Urothelium cell line (cell line): ENCODE measurements at regions not wholly inside any gene's neighbourhood (a gene's known extent, or its start where the extent isn't known, plus 50 kb on each side); places are given as distances from the start of the nearest gene placed in this dataset.
A peak's percentile ranks its signal among the peaks of the same experiment; 100 is the strongest.

Experiments
- DNase-seq: peaks from one replicate; pipeline ENCODE4 v3.0.0; 2011; ENCODE audit warnings: low spot score, mixed read lengths
- FAIRE-seq: peaks from 2 replicates; lab custom pipeline; 2011; peaks lifted over from hg19 to GRCh38; lab: Jason Lieb, UNC

- no peak for FAIRE-seq
- DNase-seq, result no peak
Observed at GRCh38 chr5:62741761-62742160, 163.1 kb downstream of the LRRC70 start.

GRCh38 chr5:62737766-62738165 lies 159.1 kb downstream of the LRRC70 start:
- DNase-seq (no peak), FAIRE-seq (peak; percentile 32)

GRCh38 chr5:62732677-62733121 lies 154.1 kb downstream of the LRRC70 start:
- FAIRE-seq, result no peak
- peak; percentile 65 for DNase-seq

DNA sequence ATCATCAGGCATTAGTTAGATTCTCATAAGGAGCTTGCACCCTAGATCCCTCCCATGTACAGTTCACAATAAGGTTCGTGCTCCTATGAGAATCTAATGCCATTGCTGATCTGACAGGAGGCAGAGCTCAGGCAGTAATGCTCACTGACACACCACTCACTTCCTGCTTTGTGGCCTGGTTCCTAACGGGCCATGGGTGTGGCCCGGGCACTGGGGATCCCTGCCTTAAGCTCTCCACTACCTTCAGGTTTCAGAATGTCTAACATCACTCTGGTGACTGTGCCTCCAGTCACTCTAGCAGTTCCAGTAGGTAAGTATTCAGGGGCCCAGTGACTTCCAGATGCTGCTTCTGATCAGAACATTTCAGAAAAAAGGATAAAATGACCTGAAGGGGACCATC lies 152.4 kb downstream of the LRRC70 start:
- FAIRE-seq, result no peak

GRCh38 chr5:62729675-62730074 lies 151.1 kb downstream of the LRRC70 start:
- DNase-seq, result no peak
- no peak for FAIRE-seq

More for the DNA sequence above, 152.4 kb downstream of the LRRC70 start:
- no peak for DNase-seq

DNA sequence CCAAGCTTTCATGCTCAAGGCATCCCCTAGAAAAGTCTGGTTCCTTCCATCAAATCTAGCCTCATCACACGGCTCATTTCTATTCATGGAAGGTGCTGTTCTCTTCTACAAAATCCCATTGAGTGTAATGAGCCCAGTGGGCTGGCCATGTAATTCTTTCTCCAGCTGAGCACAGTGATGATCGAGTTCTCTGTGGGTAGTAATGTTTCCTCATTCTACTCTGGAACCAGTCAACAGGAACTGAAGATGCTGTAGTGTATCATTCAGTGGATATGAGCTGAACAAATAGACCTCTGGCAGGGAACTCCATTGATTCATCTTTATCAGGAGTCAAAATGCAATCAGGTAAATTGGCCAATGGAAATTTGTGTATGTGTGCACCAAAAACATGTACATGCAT lies 149.2 kb downstream of the LRRC70 start:
- FAIRE-seq (no peak), DNase-seq (no peak)

DNA sequence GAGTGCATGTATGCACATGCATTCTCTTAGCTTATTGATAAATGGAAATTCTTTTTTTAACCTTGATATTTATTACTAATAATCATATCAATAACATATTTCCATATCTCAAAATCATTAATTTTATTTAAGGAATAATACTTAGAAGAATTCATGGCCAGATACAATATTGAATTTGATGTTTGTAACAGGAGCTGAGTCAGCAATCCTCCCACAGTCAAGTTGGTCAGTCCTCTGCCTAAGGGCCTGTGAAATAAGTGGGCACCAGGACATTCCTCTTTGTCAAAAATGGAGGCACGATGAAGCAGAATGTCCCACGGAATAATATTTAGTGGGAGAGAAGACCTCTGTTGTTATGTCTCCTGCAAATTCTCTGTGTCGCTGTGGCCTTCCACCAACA lies 148.6 kb downstream of the LRRC70 start:
- FAIRE-seq (no peak), DNase-seq (no peak)

GRCh38 chr5:62722360-62722759 lies 143.7 kb downstream of the LRRC70 start:
- no peak for DNase-seq
- no peak for FAIRE-seq

DNA sequence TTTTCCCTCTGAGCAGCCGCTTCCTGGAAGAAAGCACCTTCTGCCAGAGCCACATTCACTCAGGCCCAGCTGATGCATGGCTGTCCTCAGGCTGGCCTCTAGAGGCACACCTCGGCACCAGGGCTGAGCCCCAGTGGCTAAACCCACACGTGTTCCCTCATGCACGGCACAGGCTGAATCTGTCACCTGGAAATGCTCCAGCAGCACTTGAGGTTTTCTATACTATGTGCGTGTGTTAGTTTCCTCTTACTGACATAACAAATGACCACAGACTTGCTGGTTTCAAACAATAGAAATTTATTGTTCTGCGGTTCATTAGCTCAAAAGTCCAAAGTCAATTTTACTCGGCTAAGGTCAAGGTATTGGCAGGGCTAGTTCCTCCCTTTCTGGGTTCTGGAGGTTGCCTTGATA lies 141.4 kb downstream of the LRRC70 start:
- DNase-seq (peak; percentile 23), FAIRE-seq (no peak)

DNA sequence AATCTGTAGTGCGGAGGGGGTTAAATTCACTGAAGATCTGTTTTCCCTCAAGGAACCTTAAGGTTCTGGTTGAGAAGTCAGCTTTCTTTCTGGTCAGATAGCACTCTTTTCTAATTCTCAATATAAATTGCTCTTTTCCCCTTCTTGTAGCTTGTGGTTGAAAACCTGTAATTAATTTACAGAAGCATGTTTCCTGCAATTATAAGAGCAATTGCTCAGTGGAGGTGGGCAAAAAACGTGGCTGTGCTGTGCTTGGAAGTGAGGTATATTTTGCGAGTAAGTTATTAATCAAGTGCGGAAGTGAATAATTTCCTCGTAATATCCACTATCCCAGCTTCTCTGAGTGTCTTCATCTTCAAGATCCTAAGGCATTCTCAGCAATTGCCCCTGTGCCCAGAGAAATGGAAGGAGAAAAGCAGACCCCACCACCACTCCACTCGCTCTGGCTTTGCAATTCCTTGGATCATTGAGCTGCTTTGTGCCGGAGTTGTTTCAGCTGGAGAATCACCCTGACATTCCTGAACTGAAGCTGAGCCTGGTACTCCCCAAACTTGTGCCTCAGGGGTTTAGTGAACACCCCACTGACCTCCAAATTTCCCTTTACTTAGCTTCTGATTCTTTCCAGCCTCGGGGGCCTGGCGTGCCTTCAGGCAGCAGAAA lies 140.6 kb downstream of the LRRC70 start:
- FAIRE-seq, result no peak

DNA sequence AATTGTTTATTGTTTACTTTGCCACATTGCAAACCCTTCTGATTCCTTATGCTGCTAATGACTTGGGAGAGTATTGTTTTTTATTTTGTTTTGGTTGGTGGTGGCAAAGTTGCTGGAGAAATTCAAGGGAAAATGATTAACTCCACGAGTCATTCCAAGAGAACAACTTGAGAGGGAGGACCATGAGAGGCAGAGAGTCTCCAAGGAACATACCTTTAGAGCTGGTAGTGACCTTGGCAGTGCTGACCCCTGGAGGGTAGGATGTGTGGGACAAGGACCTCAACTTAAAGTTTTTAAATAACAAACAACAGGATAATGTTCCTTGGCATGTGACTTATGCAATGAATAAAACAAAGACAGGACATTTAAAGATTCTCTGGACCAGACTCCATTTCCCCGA lies 139.7 kb downstream of the LRRC70 start:
- no peak for DNase-seq
- FAIRE-seq, result no peak

More for the DNA sequence above, 140.6 kb downstream of the LRRC70 start:
- DNase-seq, result no peak

DNA sequence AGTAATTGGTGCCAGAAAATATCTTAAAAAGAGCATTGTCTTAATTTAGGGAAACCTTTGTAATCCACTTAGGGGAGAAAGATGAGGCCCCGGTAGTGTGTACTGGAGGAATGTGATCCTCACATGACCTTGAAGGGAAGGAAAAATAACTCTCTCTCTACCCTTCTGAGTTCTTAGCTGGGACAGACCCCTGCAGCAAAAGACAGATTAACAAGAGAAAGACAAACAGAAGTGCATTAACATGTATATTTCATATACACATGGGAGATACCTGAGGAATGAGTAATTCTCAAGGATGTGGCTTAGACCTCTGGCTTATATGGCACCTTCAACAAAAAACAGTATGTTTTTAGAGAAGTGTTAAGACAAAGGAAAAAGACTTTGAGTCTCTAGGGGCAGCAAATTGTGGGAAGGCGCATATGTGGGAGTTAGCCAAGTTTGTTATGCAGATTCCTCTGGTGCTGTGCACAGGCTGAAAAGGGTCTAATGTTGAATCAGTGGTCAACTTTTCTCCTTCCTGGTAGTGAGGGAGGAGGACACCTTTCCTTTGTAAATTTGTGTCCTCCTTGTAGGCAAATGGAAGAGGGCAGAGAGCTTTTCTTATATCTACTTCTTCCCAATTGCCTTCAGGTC lies 138.8 kb downstream of the LRRC70 start:
- FAIRE-seq, result no peak
- no peak for DNase-seq

DNA sequence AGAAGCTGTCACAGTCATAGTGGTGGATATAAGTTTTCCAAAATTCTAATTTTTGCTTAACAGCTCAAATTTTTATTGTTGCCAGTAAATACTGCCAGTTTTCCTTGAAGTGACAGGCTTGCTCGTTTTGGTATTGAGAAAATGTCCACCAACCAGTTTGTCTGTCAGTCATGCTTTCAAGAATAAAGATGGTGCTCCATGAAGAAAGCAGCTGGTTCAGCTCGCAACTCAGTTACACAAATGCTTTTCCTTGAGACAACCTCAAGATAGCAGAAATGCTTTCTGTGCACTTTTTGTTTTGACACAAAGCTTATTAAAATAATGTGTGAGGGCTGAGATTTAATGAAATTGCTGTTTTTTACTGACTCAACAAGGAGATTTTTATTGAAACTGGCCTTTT lies 135.7 kb downstream of the LRRC70 start:
- no peak for DNase-seq
- FAIRE-seq, result no peak

- no peak for DNase-seq
- no peak for FAIRE-seq
Observed at GRCh38 chr5:62708481-62709325, 130.1 kb downstream of the LRRC70 start.

- FAIRE-seq, result no peak
- no peak for DNase-seq
Observed at GRCh38 chr5:62707563-62707962, 128.9 kb downstream of the LRRC70 start.

GRCh38 chr5:62707131-62707530 lies 128.5 kb downstream of the LRRC70 start:
- FAIRE-seq (no peak), DNase-seq (no peak)

DNA sequence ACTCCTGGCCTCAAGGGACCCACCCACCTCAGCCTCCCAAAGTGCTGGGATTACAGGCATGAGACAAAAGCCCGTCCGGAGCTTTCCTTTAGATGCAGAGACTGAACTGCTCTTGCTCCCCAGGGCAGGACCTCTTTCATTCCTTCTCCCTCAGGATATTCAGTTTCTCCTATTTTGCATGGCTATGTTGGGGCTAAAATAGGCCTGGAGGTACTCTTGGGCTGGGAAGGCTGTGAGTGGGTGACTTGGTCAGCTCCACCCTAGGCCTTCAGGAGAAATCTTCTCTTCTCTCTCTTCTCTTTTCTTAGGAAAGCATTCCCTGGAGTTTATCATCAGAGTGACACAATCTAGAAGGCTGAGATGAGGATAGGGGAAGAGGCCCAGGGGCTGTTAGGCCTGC lies 126.4 kb downstream of the LRRC70 start:
- FAIRE-seq (no peak), DNase-seq (no peak)

DNA sequence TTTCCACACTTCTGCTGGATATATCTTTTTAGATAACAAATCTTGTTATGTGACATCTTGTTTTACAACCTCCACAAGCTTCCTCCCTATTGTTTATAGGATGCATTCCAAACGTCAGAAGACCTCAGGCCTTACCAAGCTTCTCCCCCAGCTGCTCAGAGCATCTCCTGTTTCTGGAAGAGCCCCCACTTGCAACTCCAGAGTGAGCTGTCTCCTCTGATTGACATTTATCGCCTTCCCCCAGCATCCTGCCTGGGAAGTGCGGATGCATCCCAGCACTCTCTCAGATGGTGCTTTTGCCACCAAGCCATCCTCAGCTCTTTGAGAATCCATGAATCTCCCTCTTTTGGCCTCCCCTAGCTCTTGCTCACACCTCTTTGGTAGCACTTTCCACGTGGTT lies 123.5 kb downstream of the LRRC70 start:
- FAIRE-seq, result no peak
- DNase-seq, result no peak

- DNase-seq (no peak), FAIRE-seq (no peak)
Observed at GRCh38 chr5:62701036-62701435, 122.4 kb downstream of the LRRC70 start.

DNA sequence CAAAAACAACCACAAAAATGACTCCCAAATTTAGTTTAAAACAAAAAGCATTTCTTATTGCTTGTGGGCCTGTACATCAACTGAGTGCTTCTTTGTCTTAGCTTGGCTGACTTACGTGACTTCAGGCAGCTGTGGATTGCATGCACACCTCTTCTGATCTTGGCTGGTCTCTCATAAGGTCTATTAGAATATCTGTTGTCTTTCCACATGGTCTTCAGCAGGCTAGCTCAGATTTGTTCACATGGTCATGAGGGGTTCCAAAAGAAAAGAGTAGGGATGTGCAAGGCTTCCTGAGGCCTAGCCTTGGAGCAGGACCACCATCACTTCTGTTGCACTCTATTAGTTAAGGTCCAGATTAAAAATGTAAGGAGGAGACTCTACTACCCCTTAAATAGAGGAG lies 120.1 kb downstream of the LRRC70 start:
- no peak for FAIRE-seq

GRCh38 chr5:62695274-62695673 lies 116.7 kb downstream of the LRRC70 start:
- DNase-seq (no peak), FAIRE-seq (no peak)

More for the DNA sequence above, 120.1 kb downstream of the LRRC70 start:
- no peak for DNase-seq
